Umbilical cord (tissue), 1 donor: ENCODE measurements at regions not wholly inside any gene's neighbourhood (a gene's known extent, or its start where the extent isn't known, plus 50 kb on each side); places are given as distances from the start of the nearest gene placed in this dataset.
"Not testable (repeated sequence)": the region's sequence is repeated elsewhere in the genome, so short reads cannot be mapped to it uniquely, and the experiment has no call there.

Experiments used
- DNase-seq: peaks from one replicate; pipeline ENCODE4 v3.0.0-alpha.2; 2015; ENCODE audit warnings: low spot score

- no peak for DNase-seq
Measured at GRCh38 chr14:48429512-48429911, 754.1 kb upstream of the MDGA2 start.

- DNase-seq = no peak
Measured at GRCh38 chr14:48417715-48418500, 742.5 kb upstream of the MDGA2 start.

- DNase-seq = peak; percentile 5
Measured at GRCh38 chr14:48401321-48401720, 725.9 kb upstream of the MDGA2 start.

GRCh38 chr14:48398675-48399282 is 723.4 kb upstream of the MDGA2 start:
- DNase-seq = peak; percentile 46

GRCh38 chr14:48391661-48392060 is 716.3 kb upstream of the MDGA2 start:
- DNase-seq = peak; percentile 72

GRCh38 chr14:48390346-48390745 is 714.9 kb upstream of the MDGA2 start:
- DNase-seq = no peak

- DNase-seq = no peak
Measured at GRCh38 chr14:48384821-48385220, 709.4 kb upstream of the MDGA2 start.

- DNase-seq = no peak
Measured at GRCh38 chr14:48382961-48383360, 707.6 kb upstream of the MDGA2 start.

- DNase-seq = no peak
Measured at GRCh38 chr14:48378541-48378940, 703.1 kb upstream of the MDGA2 start.

GRCh38 chr14:48373981-48374380 is 698.6 kb upstream of the MDGA2 start:
- DNase-seq = no peak

GRCh38 chr14:48350971-48351370 is 675.6 kb upstream of the MDGA2 start:
- no peak for DNase-seq

GRCh38 chr14:48349689-48350088 is 674.3 kb upstream of the MDGA2 start:
- DNase-seq = no peak

- DNase-seq = no peak
Measured at GRCh38 chr14:48341069-48341468, 665.7 kb upstream of the MDGA2 start.

- DNase-seq = no peak
Measured at GRCh38 chr14:48333221-48333920, 658.0 kb upstream of the MDGA2 start.

- no peak for DNase-seq
Measured at GRCh38 chr14:48331421-48331820, 656.0 kb upstream of the MDGA2 start.

- no peak for DNase-seq
Measured at GRCh38 chr14:48325486-48325885, 650.1 kb upstream of the MDGA2 start.

- DNase-seq = no peak
Measured at GRCh38 chr14:48323665-48324064, 648.3 kb upstream of the MDGA2 start.

- DNase-seq = no peak
Measured at GRCh38 chr14:48319823-48320222, 644.4 kb upstream of the MDGA2 start.

- no peak for DNase-seq
Measured at GRCh38 chr14:48304729-48305128, 629.3 kb upstream of the MDGA2 start.

- DNase-seq = peak; percentile 84
Measured at GRCh38 chr14:48289701-48290100, 614.3 kb upstream of the MDGA2 start.

GRCh38 chr14:48285217-48285616 is 609.8 kb upstream of the MDGA2 start:
- DNase-seq = not testable (repeated sequence)

GRCh38 chr14:48275301-48275700 is 599.9 kb upstream of the MDGA2 start:
- no peak for DNase-seq

- DNase-seq = no peak
Measured at GRCh38 chr14:48274826-48275225, 599.4 kb upstream of the MDGA2 start.
